ENCODE measurements at regions not wholly inside any gene's neighbourhood (a gene's known extent, or its start where the extent isn't known, plus 50 kb on each side); places are given as distances from the start of the nearest gene placed in this dataset.
"Not testable (repeated sequence)": the region's sequence is repeated elsewhere in the genome, so short reads cannot be mapped to it uniquely, and the experiment has no call there.

- in situ Hi-C loops (cut with MboI; ENCODE audit: low pct_unique_long_range_greater_than_20kb in 2 of 9, low sequenced_read_pairs in 9 of 9, unreplicated experiment in 9 of 9): no loop called here
- Histone ChIP-seq H3K4me1 (replicated peaks in 1 of 2) (no peaks in the 10 kb centered on the region), H3K4me3 (no peak overlapping the region), H3K27ac (no peak overlapping the region)
- no peak for ATAC-seq (replicated peaks in 6 of 8)
- 0 to 93% (median 90%) methylated on average over 1 to 3 of the region's 3 CpGs; no CpG with 5 or more reads in 5 of the 10 experiments for WGBS, 10 experiments
Observed at GRCh38 chr17:62162898-62163297, 97.8 kb upstream of the MED13 start.

GRCh38 chr17:62161405-62162148 lies 96.5 kb upstream of the MED13 start:
- no peak overlapping the region for H3K27ac ChIP-seq
- in situ Hi-C loops (cut with MboI; ENCODE audit: low pct_unique_long_range_greater_than_20kb in 2 of 9, low sequenced_read_pairs in 9 of 9, unreplicated experiment in 9 of 9): no loop called here
- no peak overlapping the region for H3K4me3 ChIP-seq
- no peak for ATAC-seq (replicated peaks in 6 of 8)
- WGBS, 10 experiments: 6 to 100% (median 91%) methylated on average over 2 to 6 of the region's 6 CpGs
- no peaks in the 10 kb centered on the region for H3K4me1 ChIP-seq (replicated peaks in 1 of 2)

GRCh38 chr17:62160816-62161215 lies 95.7 kb upstream of the MED13 start:
- no peaks in the 10 kb centered on the region for H3K4me1 ChIP-seq (replicated peaks in 1 of 2)
- H3K4me3 ChIP-seq: no peak overlapping the region
- no peak overlapping the region for H3K27ac ChIP-seq
- in situ Hi-C loops (cut with MboI; ENCODE audit: low pct_unique_long_range_greater_than_20kb in 2 of 9, low sequenced_read_pairs in 9 of 9, unreplicated experiment in 9 of 9): no loop called here
- peak in 3 of 8 experiments; percentile 52 to 56 (median 54) for ATAC-seq (replicated peaks in 6 of 8)

- no peak overlapping the region for H3K27ac ChIP-seq
- 57 to 100% (median 88%) methylated on average over 1 to 2 of the region's 2 CpGs; no CpG with 5 or more reads in 1 of the 10 experiments for WGBS, 10 experiments
- H3K4me1 ChIP-seq (replicated peaks in 1 of 2): no peaks in the 10 kb centered on the region
- in situ Hi-C loops (cut with MboI; ENCODE audit: low pct_unique_long_range_greater_than_20kb in 2 of 9, low sequenced_read_pairs in 9 of 9, unreplicated experiment in 9 of 9): no loop called here
- H3K4me3 ChIP-seq: no peak overlapping the region
- ATAC-seq (replicated peaks in 6 of 8): no peak
Observed at GRCh38 chr17:62159994-62160393, 94.9 kb upstream of the MED13 start.

GRCh38 chr17:62156949-62157348 lies 91.9 kb upstream of the MED13 start:
- no peaks in the 10 kb centered on the region for H3K4me1 ChIP-seq (replicated peaks in 1 of 2)
- 0 to 100% (median 80%) methylated on average over 1 of the region's 1 CpG; no CpG with 5 or more reads in 7 of the 10 experiments for WGBS, 10 experiments
- no peak overlapping the region for H3K4me3 ChIP-seq
- no peak overlapping the region for H3K27ac ChIP-seq
- ATAC-seq (replicated peaks in 6 of 8): peak in 3 of 8 experiments; percentile 56 to 74 (median 69)
- in situ Hi-C loops (cut with MboI; ENCODE audit: low pct_unique_long_range_greater_than_20kb in 2 of 9, low sequenced_read_pairs in 9 of 9, unreplicated experiment in 9 of 9): no loop called here

- in situ Hi-C loops (cut with MboI; ENCODE audit: low pct_unique_long_range_greater_than_20kb in 2 of 9, low sequenced_read_pairs in 9 of 9, unreplicated experiment in 9 of 9): no loop called here
- H3K27ac ChIP-seq: no peak overlapping the region
- peak in 1 of 8 experiments; percentile 59 for ATAC-seq (replicated peaks in 6 of 8)
- H3K4me3 ChIP-seq: no peak overlapping the region
- 20 to 100% (median 70%) methylated on average over 1 to 2 of the region's 2 CpGs; no CpG with 5 or more reads in 3 of the 10 experiments for WGBS, 10 experiments
- no peaks in the 10 kb centered on the region for H3K4me1 ChIP-seq (replicated peaks in 1 of 2)
Observed at GRCh38 chr17:62154909-62155308, 89.8 kb upstream of the MED13 start.

- no peaks in the 10 kb centered on the region for H3K4me1 ChIP-seq (replicated peaks in 1 of 2)
- ATAC-seq (replicated peaks in 6 of 8): no peak
- H3K4me3 ChIP-seq: no peak overlapping the region
- in situ Hi-C loops (cut with MboI; ENCODE audit: low pct_unique_long_range_greater_than_20kb in 2 of 9, low sequenced_read_pairs in 9 of 9, unreplicated experiment in 9 of 9): no loop called here
- WGBS, 10 experiments: 49 to 100% (median 68%) methylated on average over 1 to 2 of the region's 2 CpGs; no CpG with 5 or more reads in 2 of the 10 experiments
- H3K27ac ChIP-seq: no peak overlapping the region
Observed at GRCh38 chr17:62150471-62150870, 85.4 kb upstream of the MED13 start.

- WGBS, 10 experiments: 10 to 100% (median 79%) methylated on average over 1 to 4 of the region's 4 CpGs; no CpG with 5 or more reads in 4 of the 10 experiments
- H3K27ac ChIP-seq: no peak overlapping the region
- in situ Hi-C loops (cut with MboI; ENCODE audit: low pct_unique_long_range_greater_than_20kb in 2 of 9, low sequenced_read_pairs in 9 of 9, unreplicated experiment in 9 of 9): no loop called here
- H3K4me3 ChIP-seq: no peak overlapping the region
- ATAC-seq (replicated peaks in 6 of 8): no peak
- H3K4me1 ChIP-seq (replicated peaks in 1 of 2): no peaks in the 10 kb centered on the region
Observed at GRCh38 chr17:62149961-62150360, 84.9 kb upstream of the MED13 start.

GRCh38 chr17:62147284-62147683 lies 82.2 kb upstream of the MED13 start:
- no peak for ATAC-seq (replicated peaks in 6 of 8)
- in situ Hi-C loops (cut with MboI; ENCODE audit: low pct_unique_long_range_greater_than_20kb in 2 of 9, low sequenced_read_pairs in 9 of 9, unreplicated experiment in 9 of 9): no loop called here
- Histone ChIP-seq H3K27ac (no peak overlapping the region), H3K4me3 (no peak overlapping the region), H3K4me1 (replicated peaks in 1 of 2) (no peaks in the 10 kb centered on the region)
- 93 to 100% methylated on average over 1 to 3 of the region's 4 CpGs; no CpG with 5 or more reads in 8 of the 10 experiments for WGBS, 10 experiments

- H3K4me1 ChIP-seq (replicated peaks in 1 of 2): no peaks in the 10 kb centered on the region
- WGBS, 10 experiments: 58 to 100% (median 86%) methylated on average over 1 to 14 of the region's 14 CpGs; no CpG with 5 or more reads in 2 of the 10 experiments
- ATAC-seq (replicated peaks in 6 of 8): no peak
- no peak overlapping the region for H3K4me3 ChIP-seq
- H3K27ac ChIP-seq: no peak overlapping the region
- in situ Hi-C loops (cut with MboI; ENCODE audit: low pct_unique_long_range_greater_than_20kb in 2 of 9, low sequenced_read_pairs in 9 of 9, unreplicated experiment in 9 of 9): no loop called here
Observed at GRCh38 chr17:62140836-62141235, 75.8 kb upstream of the MED13 start.

GRCh38 chr17:62140376-62140775 lies 75.3 kb upstream of the MED13 start:
- no peak for ATAC-seq (replicated peaks in 6 of 8)
- Histone ChIP-seq H3K4me1 (replicated peaks in 1 of 2) (no peaks in the 10 kb centered on the region), H3K27ac (no peak overlapping the region), H3K4me3 (no peak overlapping the region)
- in situ Hi-C loops (cut with MboI; ENCODE audit: low pct_unique_long_range_greater_than_20kb in 2 of 9, low sequenced_read_pairs in 9 of 9, unreplicated experiment in 9 of 9): no loop called here
- 80 to 100% (median 98%) methylated on average over 1 to 6 of the region's 22 CpGs; no CpG with 5 or more reads in 3 of the 10 experiments for WGBS, 10 experiments

- H3K27ac ChIP-seq; in situ Hi-C loops (cut with MboI; ENCODE audit: low pct_unique_long_range_greater_than_20kb in 2 of 9, low sequenced_read_pairs in 9 of 9, unreplicated experiment in 9 of 9); H3K4me1 ChIP-seq (replicated peaks in 1 of 2); H3K4me3 ChIP-seq; ATAC-seq (replicated peaks in 6 of 8): not testable (repeated sequence)
- WGBS, 10 experiments: 77 to 90% (median 80%) methylated on average over 1 to 6 of the region's 35 CpGs; no CpG with 5 or more reads in 7 of the 10 experiments
Observed at GRCh38 chr17:62139690-62140354, 74.7 kb upstream of the MED13 start.

GRCh38 chr17:62139141-62139540 lies 74.1 kb upstream of the MED13 start:
- Histone ChIP-seq H3K27ac (no peak overlapping the region), H3K4me1 (replicated peaks in 1 of 2) (no peaks in the 10 kb centered on the region), H3K4me3 (no peak overlapping the region)
- in situ Hi-C loops (cut with MboI; ENCODE audit: low pct_unique_long_range_greater_than_20kb in 2 of 9, low sequenced_read_pairs in 9 of 9, unreplicated experiment in 9 of 9): no loop called here
- 80 to 100% (median 80%) methylated on average over 1 to 5 of the region's 26 CpGs; no CpG with 5 or more reads in 7 of the 10 experiments for WGBS, 10 experiments
- no peak for ATAC-seq (replicated peaks in 6 of 8)

Measured in motor neuron (in vitro differentiated cells).